Keratinocyte (primary cell): ENCODE measurements at regions not wholly inside any gene's neighbourhood (a gene's known extent, or its start where the extent isn't known, plus 50 kb on each side); places are given as distances from the start of the nearest gene placed in this dataset.

Experiments used
- CTCF ChIP-seq, 3 experiments: IDR thresholded peaks in 1 of 3; conservative IDR thresholded peaks in 1 of 3; optimal IDR thresholded peaks in 1 of 3; 2 replicates in 2 of 3; 3 replicates in 1 of 3; pipeline versions ENCODE3 to v1.5.1; 2011; ENCODE audit warnings: low read length in 3 of 3, mild to moderate bottlenecking in 3 of 3, moderate library complexity in 2 of 3, control low read depth in 1 of 3, inconsistent platforms in 1 of 3; ENCODE audit not compliant: insufficient read depth in 2 of 3; ENCODE audit errors: extremely low read depth in 1 of 3
- EZH2 ChIP-seq: IDR thresholded peaks from one replicate; pipeline ENCODE4 v1.6.1; 2012; ENCODE audit warnings: inconsistent platforms, mild to moderate bottlenecking, low read length, moderate library complexity

- TF ChIP-seq EZH2 (no peak), CTCF (optimal IDR thresholded peaks at IDR 0.05 in 1 of 3, IDR thresholded peaks at IDR 0.05 in 1 of 3, conservative IDR thresholded peaks at IDR 0.05 in 1 of 3; ENCODE audit: extremely low read depth in 1 of 3, insufficient read depth in 2 of 3, low read length in 3 of 3) (no peak)
These were observed 114.2 kb downstream of the KLF13 start for GRCh38 chr15:31440754-31441311.
